HEK293T (cell line): ENCODE measurements at regions not wholly inside any gene's neighbourhood (a gene's known extent, or its start where the extent isn't known, plus 50 kb on each side); places are given as distances from the start of the nearest gene placed in this dataset.

Experiments used
- CTCF ChIA-PET: fragments of 350-600 bp; formaldehyde crosslinking; extraction: SDS; loops from one replicate; lab custom pipeline; 2021; ENCODE audit warnings: antibody characterized with exemption, inconsistent platforms; lab: Yijun Ruan, JAX
- POLR2A ChIA-PET: fragments of 350-600 bp; formaldehyde crosslinking; extraction: SDS; loops from one replicate; lab custom pipeline; 2020; ENCODE audit warnings: antibody characterized with exemption, inconsistent platforms; lab: Yijun Ruan, JAX
- DNase-seq: peaks from one replicate; pipeline ENCODE4 v3.0.0; 2012; ENCODE audit warnings: mixed read lengths; ENCODE audit errors: extremely low spot score
- ARNT ChIP-seq: fragments of 450-650 bp; IDR thresholded peaks from 2 replicates; pipeline ENCODE4 v1.6.1; 2017; ENCODE audit warnings: mild to moderate bottlenecking
- BHLHE40 ChIP-seq: fragments of 450-650 bp; IDR thresholded peaks from 2 replicates; pipeline ENCODE4 v1.6.1; 2016; ENCODE audit warnings: mild to moderate bottlenecking, moderate library complexity, borderline replicate concordance
- CTBP1 ChIP-seq: fragments of 450-650 bp; IDR thresholded peaks from 2 replicates; pipeline ENCODE4 v1.6.1; 2016; ENCODE audit warnings: borderline replicate concordance
- ELF4 ChIP-seq: fragments of 450-650 bp; IDR thresholded peaks from 2 replicates; pipeline ENCODE4 v1.6.1; 2017; ENCODE audit warnings: antibody characterized with exemption
- FOXA1 ChIP-seq: fragments of 450-650 bp; IDR thresholded peaks from 2 replicates; pipeline ENCODE4 v1.6.1; 2016; ENCODE audit warnings: mild to moderate bottlenecking
- FOXK2 ChIP-seq: fragments of 450-650 bp; IDR thresholded peaks from 2 replicates; pipeline ENCODE4 v1.6.1; 2016; ENCODE audit warnings: mild to moderate bottlenecking
- FOXM1 ChIP-seq: fragments of 450-650 bp; IDR thresholded peaks from 2 replicates; pipeline ENCODE4 v1.6.1; 2017; ENCODE audit warnings: mild to moderate bottlenecking, borderline replicate concordance
- HDGF ChIP-seq: fragments of 450-650 bp; IDR thresholded peaks from 2 replicates; pipeline ENCODE4 v1.6.1; 2017; ENCODE audit warnings: antibody characterized with exemption, borderline replicate concordance
- L3MBTL2 ChIP-seq: fragments of 450-650 bp; conservative IDR thresholded peaks from 2 replicates; pipeline ENCODE4 v1.6.1; 2016; ENCODE audit warnings: mild to moderate bottlenecking
- LEF1 ChIP-seq: fragments of 450-650 bp; IDR thresholded peaks from 2 replicates; pipeline ENCODE4 v1.6.1; 2017; ENCODE audit warnings: mild to moderate bottlenecking, borderline replicate concordance
- NFRKB ChIP-seq: fragments of 450-650 bp; IDR thresholded peaks from 2 replicates; pipeline ENCODE4 v1.6.1; 2016; ENCODE audit warnings: mild to moderate bottlenecking, moderate library complexity
- PKNOX1 ChIP-seq: fragments of 450-650 bp; IDR thresholded peaks from 2 replicates; pipeline ENCODE4 v1.6.1; 2016
- SP1 ChIP-seq: fragments of 450-650 bp; IDR thresholded peaks from 2 replicates; pipeline ENCODE4 v1.6.1; 2017
- SUZ12 ChIP-seq: fragments of 450-650 bp; IDR thresholded peaks from 2 replicates; pipeline ENCODE4 v1.6.1; 2016; ENCODE audit warnings: mild to moderate bottlenecking
- TARDBP ChIP-seq: fragments of 450-650 bp; IDR thresholded peaks from 2 replicates; pipeline ENCODE4 v1.6.1; 2016
- ZNF384 ChIP-seq: fragments of 450-650 bp; IDR thresholded peaks from 2 replicates; pipeline ENCODE4 v1.6.1; 2016

- no peak for DNase-seq
- ChIA-PET POLR2A (no interaction called here), CTCF (no interaction called here)
- TF ChIP-seq FOXM1 (no peak), SUZ12 (no peak), BHLHE40 (no peak), LEF1 (no peak), NFRKB (no peak), FOXK2 (no peak), HDGF (no peak), L3MBTL2 (no peak), TARDBP (no peak), ARNT (no peak), SP1 (no peak), CTBP1 (no peak), FOXA1 (no peak), ELF4 (no peak), ZNF384 (no peak), PKNOX1 (no peak)
Measured at GRCh38 chr9:105127863-105128220, 116.6 kb upstream of the SLC44A1 start.

DNA sequence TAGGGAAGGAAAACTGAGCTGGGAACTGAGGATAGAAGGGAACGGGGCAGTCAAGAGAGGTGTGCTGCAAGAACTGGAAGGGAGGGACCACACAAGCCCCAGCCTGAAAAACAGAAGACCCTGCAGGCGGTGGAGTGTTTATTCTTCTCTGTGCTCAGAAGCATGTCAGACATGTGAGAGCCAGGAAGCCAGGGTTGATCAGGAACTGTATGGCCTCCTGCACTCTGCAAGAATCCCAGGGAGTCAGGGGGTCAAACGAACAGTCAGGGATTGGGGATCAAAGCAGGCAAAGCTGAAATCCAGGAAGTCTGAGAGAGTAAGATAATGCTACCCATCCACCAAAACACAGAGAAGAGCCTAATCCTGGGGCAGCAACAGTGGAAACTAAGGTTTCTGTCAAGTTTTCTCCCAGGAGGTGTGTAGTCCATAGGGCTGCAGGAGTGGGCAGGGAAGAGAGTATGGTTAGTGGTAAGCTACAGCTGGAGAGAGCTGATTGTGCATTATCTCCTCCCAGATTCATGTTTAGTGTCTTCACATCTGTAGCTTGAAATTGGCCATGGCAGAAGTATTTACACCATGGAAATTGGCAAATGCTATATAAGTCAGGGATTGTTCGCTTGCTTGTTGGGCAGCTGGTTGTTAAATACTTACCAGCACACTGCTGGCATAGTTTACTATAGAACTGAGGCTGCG is 115.4 kb upstream of the SLC44A1 start:
- TF ChIP-seq FOXK2 (no peak), LEF1 (no peak), SP1 (no peak), NFRKB (no peak), ARNT (no peak), BHLHE40 (no peak), L3MBTL2 (no peak), PKNOX1 (no peak), HDGF (no peak), CTBP1 (no peak), ZNF384 (no peak), FOXM1 (no peak), FOXA1 (no peak), TARDBP (no peak), SUZ12 (no peak), ELF4 (no peak)
- ChIA-PET POLR2A (no interaction called here), CTCF (interaction anchor here (0.6 kb wide), 1 partner anchor 333 kb away, joined by 4 read pairs; no protein-coding TSS in a partner anchor)
- DNase-seq, result no peak

GRCh38 chr9:105129731-105130130 is 114.7 kb upstream of the SLC44A1 start:
- TF ChIP-seq FOXM1 (no peak), SUZ12 (no peak), BHLHE40 (no peak)
- CTCF ChIA-PET, result no interaction called here
- DNase-seq, result no peak
- POLR2A ChIA-PET, result no interaction called here

DNA sequence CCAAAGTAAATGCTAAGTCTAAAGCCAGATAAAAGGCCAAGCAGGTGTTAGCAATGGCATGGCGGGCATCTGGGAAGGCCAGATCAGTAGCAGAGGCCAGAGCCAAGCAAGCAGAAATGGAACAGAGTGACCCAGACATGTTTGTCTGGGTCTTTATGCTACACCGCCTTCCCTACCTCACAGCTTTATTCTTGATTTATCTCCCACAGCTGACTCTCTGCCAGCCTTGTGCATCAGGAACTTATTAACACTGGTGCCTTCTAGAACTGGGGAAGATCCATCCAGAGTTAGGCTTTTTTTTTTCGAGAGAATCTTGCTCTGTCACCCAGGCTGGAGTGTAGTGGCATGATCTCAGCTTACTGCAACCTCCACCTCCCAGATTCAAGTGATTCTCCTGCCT is 112.5 kb upstream of the SLC44A1 start:
- ChIA-PET POLR2A (interaction anchor here (1.1 kb wide), 2 partner anchors 13 to 263 kb away, joined by 3 to 4 read pairs; no protein-coding TSS in a partner anchor), CTCF (no interaction called here)
- no peak for DNase-seq

GRCh38 chr9:105132606-105133005 is 111.8 kb upstream of the SLC44A1 start:
- POLR2A ChIA-PET, result interaction anchor here (1.1 kb wide), 2 partner anchors 13 to 264 kb away, joined by 3 to 4 read pairs; no protein-coding TSS in a partner anchor
- TF ChIP-seq L3MBTL2 (no peak), ARNT (no peak), ZNF384 (no peak), HDGF (no peak)
- no peak for DNase-seq
- CTCF ChIA-PET, result no interaction called here

More for the DNA sequence above, 112.5 kb upstream of the SLC44A1 start:
- no peak for TF ChIP-seq ARNT
- no peak for TF ChIP-seq FOXM1
- no peak for TF ChIP-seq FOXA1

DNA sequence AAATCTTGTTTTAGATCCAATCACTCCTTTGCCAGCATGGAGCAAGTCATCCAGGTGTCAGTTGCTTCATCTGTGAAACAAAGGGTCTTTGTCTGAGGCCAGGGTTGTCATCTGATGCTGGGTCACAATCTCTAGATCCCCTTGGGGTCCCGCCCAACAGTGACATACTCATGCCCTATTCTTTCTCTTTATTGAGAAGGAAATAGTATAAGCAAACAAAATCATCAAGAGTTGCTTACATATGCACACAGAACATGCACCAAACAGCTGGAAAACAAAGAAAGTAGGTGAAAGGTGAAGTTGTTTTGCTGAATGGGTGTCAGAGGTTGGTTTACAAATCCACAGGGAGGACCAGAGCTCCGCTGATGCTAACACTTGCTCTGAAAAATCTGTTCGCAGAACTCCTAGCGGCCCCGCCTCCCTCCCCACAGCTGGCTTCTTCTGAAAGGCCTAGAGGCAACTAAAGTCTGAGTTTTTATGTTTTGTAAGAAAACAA is 106.1 kb upstream of the SLC44A1 start:
- ChIA-PET POLR2A (no interaction called here), CTCF (no interaction called here)
- no peak for TF ChIP-seq L3MBTL2
- TF ChIP-seq ARNT, result no peak
- no peak for TF ChIP-seq CTBP1
- TF ChIP-seq FOXM1, result no peak
- TF ChIP-seq PKNOX1, result no peak
- TF ChIP-seq ZNF384, result no peak
- TF ChIP-seq FOXA1, result no peak
- no peak for TF ChIP-seq TARDBP
- TF ChIP-seq HDGF, result no peak
- TF ChIP-seq FOXK2, result no peak
- no peak for TF ChIP-seq NFRKB
- TF ChIP-seq LEF1, result no peak
- no peak for TF ChIP-seq BHLHE40
- TF ChIP-seq SUZ12, result no peak
- no peak for TF ChIP-seq ELF4
- no peak for TF ChIP-seq SP1
- DNase-seq, result no peak
